ENCODE measurements at regions not wholly inside any gene's neighbourhood (a gene's known extent, or its start where the extent isn't known, plus 50 kb on each side); places are given as distances from the start of the nearest gene placed in this dataset.

DNA sequence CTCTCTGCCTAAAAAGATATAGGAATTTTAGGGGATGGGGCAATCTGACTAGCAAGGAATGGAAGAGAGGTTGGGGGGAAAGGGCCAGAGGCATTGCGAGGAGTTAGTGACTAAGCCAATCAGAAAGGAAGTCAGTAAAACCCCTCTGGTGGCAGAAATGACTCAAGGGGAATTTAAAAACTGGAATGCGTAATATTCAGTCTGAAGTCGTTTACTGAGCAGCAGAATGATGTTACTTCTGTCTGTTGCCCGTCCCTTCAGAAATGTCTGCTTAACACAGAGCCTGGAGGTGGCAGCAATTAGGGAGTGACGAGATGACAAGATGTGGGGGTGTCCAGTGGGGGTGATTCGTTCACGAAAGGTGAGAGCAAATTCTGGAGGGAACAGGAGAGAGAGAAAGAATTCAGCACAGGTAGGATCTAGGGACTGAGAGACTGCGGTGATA is 107.7 kb upstream of the CLMP start:
- no peak for DNase-seq (ENCODE audit: low spot score)

DNA sequence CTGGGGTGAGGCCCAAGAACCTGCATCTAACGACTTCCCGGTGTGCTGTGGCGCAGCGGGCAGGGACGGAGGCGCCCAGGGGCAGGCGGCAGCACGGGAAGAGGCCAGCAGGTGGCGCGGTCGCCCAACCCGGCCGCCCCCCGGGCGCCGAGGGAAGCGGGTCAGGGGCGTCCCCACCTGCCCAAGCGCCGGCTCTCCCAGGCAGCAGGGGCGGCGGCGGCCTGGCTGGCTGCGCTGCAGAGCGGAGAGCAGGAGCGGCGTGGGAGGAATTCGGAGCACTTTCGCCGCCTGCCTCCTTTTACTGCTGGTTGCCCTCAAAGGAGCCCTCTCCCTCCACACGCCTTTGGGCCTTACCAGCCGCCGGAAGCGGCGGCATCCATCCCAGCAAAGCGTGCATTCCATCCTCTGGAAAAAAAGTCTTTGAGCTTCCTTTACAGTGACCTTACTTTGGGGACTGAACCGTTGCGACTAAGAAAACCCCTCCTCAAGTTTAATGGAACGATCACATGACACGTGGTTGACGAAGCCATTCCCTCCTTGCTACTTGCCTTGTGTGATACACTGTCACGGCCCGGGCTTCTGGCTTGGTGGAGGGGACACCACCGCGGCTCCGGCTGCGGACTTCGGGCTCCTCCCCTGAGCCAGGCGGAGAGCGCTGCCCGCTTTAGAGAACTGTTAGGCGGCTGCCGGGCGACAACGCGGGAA is 106.8 kb upstream of the CLMP start:
- DNase-seq (ENCODE audit: low spot score) = peak; percentile 38

DNA sequence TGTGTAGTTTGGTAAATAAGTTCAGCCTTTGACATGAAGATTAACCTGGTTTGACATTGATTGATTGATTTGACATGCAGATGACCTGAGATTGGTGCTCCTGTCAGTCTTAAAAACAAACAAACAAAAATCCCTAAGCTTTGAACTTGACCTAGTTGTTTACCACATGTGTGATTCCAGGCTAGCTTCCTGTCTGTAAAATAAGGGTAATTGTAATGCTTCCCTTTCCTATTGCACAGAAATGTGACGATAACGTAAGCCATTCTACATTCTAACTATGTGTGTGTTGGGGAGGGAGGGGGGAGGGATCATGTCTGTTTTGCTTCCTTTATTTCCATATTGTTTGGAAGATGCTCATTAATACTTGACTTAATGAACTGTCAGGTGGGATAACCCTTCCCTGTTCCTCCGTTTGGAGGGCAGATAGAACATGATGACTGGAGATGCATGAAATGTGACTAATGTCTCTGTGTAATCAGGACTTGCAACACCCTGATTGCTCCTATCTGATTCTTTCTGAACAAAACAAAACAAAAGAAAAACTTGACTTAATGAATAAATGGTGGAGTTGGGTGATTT is 106.1 kb upstream of the CLMP start:
- DNase-seq (ENCODE audit: low spot score) = no peak

DNA sequence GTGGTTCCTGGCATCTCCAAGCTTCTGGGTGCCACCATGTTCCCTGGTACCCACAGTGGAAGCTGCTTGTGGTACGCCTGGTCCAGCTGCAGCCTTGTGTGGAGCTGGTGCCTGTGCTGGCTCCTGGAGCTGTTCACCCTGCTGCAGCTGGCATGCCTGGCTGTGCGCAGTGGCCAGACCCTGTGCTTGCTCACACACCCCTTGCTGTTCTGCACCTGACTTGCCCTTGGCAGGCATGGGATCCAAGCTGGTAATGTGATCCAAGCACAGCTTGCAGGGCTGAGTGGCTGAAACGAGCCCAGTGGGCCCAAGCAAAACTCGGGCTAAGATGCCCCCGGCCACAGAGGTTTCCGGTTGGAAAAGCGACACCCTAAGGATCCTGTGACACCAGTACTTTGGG is 104.7 kb upstream of the CLMP start:
- no peak for DNase-seq (ENCODE audit: low spot score)

DNA sequence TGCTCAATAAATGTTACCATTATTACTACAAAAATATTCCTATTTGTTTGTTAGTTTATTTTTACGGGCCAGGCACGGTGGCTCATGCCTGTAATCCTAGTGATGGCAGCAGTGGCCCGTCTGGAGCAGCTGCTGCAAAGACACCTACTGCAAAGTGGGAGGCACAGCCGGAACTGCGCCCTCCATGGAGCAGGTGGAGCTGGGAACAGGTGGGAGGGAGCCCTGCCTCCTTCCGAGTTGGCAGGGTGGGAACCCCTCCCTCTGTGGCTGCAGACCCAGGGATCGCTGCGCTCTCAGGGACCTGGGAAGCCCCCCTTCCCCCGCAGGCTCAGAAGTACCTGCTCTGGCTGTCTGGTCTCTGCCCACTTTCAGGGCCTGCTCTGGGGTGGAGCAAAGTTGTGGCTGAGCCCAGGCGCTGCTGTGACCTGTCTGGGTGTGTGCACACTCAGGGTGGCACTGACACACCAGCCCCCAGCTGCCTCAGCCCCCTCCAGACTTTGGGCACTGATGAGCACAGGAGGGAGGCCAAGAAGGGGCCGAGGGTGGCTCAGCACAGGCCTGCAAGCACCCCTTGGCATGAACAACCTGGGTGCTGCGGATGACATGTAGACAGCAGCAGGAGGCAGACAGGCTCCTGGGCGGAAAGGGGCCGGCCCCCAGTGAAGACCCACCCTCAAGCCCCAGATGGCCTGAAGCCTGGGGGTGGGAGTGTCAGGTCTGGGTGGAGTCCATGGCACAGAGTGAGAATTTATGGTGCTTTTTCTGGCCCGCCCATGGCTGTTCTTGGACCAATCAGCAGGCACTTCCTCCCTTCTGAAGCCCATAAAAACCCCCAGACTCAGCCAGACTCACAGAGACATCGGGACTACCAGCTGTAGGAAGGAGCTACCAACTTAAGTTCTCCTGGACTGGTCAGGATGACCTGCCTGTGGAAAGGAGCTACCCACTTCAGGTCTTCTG is 103.7 kb upstream of the CLMP start:
- no peak for DNase-seq (ENCODE audit: low spot score)

DNA sequence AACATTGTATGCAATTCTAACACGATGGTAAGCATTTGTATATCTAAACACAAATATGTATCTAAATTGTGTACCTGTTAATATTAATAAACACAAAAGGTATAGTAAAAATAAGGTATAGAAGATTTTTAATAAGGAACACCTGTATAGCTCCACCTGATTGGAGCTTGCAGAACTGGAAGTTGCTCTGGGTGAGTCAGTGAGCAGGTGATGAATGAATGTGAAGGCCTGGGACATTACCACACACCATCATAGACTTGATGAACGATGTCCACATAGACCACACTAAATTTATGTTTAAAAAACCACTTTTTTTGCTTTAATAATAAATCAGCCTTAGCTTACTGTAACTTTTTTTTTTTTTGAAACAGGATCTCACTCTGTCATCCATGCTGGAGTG is 97.6 kb upstream of the CLMP start:
- DNase-seq (ENCODE audit: low spot score) = no peak

DNA sequence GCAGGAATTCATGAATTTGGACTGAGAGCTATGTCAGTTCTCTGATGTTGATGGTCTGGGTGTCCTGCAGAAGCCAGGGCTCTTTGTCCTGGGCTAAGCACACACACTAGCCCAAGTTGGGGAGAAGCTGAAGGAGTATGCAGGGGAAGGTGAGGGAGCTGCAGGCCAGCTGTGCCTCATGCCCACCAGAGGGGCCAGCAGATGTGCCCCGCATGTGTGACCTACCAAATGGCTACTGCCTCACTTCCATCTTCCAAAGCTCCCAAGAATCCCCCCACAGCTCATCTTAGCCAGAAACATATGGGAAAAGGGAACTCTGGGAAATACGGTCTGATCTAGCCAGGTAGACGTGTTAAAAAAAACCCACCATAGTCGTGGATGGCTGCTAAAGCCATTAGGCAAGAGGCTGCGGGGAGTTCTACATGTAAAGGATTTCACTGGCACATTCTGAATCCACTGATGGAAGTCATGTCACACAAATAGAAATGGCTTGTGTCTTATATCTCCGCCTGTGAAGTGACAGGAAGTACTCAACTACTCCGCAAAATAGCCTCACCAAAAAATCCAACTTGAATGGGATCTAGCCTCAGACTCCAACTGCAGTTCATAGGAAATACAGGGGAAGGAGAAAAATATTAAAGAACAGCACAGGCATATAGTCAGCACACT is 96.3 kb upstream of the CLMP start:
- DNase-seq (ENCODE audit: low spot score) = no peak

DNA sequence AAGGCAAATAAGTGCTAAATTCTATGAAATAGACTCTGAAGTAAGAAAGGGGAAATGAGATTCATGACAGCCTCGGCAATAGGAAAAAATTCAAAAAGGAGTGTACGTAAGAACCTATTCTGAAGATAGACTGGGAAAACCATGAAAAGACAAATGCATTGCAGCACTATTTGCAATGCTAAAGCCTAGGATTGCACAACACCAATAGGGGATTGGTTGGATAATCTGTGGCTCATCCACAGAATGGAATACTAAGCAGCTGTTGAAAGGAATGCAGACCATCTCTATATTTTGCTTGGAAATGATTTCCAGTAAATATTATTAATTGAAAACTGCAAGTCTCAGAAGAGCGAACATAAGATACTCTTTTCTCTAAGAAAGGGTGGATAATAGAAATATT is 91.7 kb upstream of the CLMP start:
- DNase-seq (ENCODE audit: low spot score) = no peak

DNA sequence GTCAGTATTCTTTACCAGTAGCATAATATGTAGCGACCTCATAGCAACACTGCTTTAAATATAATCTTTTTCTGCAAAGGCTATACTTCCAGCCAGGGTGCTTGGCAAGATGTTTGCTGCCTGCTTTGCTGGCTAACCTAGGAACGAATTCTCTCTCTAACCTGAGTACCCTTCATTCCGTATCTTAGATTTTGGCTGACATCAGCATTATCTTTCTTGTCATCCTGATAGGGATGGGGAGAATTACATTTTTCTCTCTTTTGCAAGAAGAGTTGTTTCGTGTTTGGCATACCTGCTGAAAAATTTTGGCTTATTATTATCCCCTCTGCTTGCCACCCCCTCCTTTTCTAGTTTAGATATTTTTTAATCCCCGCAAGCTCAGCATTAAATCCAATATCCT is 91.2 kb upstream of the CLMP start:
- no peak for DNase-seq (ENCODE audit: low spot score)

DNA sequence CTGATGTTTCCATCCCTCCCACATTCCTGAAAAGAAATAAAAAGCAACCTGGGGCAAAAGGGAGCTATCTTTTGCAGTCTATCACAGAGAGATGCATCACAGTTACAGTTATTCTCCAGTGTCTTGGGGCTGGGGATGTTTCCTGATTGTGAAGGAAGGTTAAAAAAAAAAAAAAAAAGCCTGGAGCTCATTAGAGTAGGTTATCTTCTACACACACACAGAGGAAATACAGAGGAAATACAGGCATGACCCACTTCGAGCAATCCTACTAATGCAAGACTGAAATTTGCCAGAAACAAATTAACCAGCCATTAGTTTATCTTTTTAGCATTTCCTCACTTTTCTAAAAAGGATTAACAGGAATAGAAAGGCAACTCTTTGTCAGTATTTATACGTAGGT is 89.4 kb upstream of the CLMP start:
- DNase-seq (ENCODE audit: low spot score) = no peak

DNA sequence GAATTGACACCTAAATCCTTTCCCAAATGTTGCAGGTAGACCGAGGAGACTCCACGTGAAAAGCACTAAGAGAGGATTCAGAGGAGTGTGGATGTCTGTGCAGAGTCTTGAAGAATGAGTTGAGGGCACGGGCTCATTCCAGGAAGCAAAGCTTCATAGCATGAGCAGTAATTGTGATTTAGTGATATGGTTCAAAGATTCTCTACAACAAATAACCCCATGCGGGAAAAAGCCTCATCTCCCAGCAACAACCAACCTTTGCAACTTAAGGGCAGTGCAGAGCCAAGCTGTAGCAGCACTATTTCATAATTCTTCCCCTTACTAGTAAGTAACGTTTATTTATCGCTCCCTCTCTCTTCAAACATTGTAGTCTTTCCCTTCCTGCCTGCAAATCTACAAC is 87.5 kb upstream of the CLMP start:
- no peak for DNase-seq (ENCODE audit: low spot score)

DNA sequence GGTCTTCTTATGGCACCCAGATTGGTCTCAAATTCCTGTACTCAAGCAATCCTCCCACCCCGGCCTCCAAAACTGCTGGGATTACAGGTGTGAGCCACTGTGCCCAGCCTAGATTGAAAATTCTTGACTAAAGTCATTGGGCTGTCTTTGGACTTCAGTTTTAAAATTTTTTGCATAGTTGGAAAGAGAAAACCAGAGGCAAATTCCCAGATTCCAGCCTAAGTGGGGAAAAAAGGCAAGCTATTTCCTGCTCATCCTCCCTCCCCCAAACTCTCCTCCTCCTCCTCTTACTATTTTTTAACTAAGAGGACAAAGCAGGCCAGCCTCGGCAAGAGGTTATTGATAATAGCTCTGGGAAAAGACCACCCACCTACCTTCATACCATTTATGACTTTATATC is 78.6 kb upstream of the CLMP start:
- no peak for DNase-seq (ENCODE audit: low spot score)

DNA sequence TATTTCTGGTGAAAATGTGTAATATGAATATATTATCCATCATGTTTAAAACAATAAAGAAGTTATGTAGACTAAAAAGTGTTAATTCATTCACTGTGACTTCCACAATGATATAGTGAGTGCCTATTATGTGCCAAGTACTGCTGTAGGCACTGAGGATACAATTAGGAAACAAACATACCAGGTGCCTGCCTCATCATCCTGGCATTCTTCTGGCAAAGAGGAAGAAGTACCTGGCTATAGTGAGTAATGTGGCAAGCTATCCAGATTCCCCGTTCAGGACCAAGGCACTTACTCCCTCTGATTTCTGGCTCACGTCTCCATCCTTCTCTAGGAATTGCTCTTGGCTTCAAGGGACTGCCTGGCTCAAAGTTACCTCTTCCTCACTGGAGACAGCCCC is 77.5 kb upstream of the CLMP start:
- DNase-seq (ENCODE audit: low spot score) = no peak

DNA sequence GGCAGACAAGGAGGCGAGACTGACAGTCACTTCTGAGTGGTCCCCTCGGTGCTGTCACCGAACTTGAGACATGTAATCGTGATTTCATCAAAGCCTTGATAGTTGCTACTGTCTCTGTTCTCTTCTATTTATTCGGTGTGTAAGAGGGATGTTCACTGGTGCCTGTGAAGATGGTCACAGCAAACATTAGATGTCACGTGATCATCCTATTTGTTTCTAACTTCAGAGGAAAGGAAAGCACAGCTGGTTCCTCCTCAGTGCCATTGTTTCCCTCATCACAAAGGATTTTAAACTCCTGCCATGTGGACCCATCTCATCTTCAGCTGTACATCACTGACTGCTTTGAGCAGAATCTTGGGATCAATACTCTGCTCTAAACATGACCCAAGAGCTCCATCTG is 73.1 kb upstream of the CLMP start:
- no peak for DNase-seq (ENCODE audit: low spot score)

DNA sequence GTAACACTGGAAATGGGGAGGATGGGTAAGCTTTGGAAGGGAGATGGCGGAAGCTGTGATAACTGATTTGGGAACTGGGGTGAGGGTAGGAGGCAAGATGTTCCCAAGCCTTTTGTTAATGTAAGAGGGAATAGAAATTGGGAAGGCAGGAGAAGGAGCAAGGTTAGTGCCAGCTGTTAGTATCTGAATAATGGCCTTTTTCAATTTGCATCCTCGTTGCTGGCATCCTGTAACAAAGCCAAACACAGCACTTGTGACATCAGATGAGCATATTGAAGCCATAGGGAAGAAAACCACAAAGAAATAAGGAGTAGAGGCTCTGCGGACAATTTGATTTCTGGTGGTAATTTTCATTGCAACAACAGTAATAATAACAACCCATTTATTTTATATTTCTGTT is 70.9 kb upstream of the CLMP start:
- DNase-seq (ENCODE audit: low spot score) = no peak

DNA sequence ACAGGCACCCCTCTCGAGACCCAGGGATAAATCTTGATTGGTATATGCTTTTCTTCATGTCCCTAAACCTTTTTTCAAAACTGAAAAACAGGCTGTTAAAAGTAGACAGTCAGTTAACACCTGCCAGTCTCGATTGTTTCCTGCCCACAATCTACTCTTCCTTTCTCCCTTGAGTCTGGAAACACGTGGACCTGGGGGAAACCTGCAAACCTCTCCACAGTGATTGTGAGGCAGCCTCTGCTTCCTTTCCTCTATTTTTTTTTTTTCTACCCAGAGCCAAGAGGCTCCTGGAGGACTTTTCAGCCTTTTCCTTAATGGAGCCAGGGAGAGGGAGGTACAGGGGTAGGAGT is 69.4 kb upstream of the CLMP start:
- no peak for DNase-seq (ENCODE audit: low spot score)

DNA sequence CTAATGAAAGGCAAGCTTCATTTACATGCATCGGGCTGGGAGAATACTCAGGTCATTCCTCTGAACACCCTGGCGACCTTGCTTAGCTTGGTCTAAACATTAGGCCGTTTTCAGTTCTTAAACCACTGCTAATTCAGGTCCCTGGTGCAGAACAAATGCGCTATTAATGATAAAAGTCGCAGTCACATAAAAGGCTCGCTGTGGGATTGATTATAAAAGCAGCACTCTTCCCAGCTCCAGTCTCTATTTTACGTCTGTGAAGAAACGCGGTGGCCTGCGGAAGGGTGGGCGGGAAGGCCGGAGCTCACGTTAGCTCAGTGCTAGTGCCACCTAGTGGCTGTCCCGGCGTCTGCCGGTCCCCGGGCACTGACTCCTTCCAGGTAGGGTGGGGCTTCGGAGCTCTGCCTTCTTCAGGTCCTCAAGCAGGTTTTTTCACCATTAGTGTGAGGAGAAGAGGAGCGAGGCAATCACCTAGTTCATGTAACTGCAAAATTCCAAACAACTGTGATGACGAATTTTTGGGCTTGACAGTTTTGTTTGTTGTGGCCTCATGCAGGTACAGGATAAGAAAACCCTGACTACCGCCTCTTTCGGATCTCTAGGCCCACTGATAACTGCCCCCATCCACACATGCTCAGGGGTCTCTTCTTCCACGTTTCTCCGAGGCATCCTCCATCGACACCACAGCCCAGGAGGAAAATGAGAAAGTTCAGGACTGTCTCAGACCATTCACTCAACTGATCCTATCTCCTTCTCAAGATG is 66.5 kb upstream of the CLMP start:
- peak; percentile 55 for DNase-seq (ENCODE audit: low spot score)

DNA sequence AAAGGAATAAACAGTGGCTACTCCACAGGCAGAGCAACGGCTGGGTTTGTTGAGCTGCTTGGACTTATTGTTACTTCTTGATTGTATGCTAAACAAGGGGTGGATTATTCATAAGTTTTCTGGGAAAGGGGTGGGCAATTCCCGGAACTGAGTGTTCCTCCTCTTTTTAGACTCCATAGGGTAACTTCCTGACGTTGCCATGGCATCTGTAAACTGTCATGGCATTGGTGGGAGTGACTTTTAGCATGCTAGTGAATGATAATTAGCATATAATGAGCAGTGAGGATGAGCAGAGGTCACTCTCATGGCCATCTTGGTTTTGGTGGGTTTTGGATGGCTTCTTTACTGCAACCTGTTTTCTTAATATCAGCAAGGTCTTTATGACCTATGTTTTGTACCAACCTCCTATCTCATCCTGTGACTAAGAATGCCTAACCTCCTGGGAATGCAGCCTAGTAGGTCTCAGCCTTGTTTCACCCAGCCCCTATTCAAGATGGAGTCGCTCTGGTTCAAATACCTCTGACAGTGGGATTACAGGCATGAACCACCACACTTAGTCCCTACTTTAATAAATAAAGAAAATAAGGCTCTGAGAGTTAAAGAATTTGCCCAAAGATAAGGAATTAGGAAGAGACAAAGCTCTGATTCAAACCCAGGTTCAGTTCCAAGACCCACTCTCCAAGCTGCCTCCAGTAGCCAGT is 65.6 kb upstream of the CLMP start:
- no peak for DNase-seq (ENCODE audit: low spot score)

DNA sequence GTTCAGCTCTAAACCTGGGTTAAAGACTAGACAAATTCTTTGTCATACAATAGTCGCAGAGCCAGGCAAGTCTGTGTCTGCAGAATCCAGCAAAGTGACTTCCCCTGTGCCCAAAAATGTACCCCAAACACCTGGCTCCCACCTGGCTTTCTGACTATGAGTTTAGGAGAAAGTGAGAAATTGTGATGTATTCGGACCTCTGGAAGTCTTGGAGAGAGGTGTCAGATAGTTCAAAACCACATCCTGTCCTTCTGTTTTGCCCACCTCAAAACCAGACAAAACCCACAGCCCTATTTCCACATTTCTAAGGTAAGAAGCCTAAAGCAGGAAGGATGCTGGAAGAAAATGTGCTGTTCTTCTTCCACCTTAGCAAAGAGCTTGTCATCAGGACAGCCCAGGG is 63.8 kb upstream of the CLMP start:
- no peak for DNase-seq (ENCODE audit: low spot score)

DNA sequence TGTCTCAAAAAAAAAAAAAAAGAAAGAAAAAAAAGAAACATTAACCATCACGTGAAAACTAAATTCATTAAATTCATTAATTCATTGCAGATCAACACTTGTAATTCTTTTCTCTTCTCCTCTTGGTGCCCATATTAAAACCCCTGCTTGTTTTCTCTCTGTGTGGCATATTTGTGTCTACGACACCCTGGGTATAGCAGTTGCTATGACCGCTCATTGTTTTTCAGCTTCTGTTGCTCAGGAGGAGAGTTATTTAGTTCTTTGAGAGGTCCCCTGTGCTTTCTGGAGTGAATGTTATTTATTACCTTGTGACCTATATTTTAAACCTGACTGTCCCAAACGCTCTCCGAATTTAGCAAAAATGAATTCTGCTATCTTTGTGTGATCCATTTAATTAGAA is 62.3 kb upstream of the CLMP start:
- no peak for DNase-seq (ENCODE audit: low spot score)

DNA sequence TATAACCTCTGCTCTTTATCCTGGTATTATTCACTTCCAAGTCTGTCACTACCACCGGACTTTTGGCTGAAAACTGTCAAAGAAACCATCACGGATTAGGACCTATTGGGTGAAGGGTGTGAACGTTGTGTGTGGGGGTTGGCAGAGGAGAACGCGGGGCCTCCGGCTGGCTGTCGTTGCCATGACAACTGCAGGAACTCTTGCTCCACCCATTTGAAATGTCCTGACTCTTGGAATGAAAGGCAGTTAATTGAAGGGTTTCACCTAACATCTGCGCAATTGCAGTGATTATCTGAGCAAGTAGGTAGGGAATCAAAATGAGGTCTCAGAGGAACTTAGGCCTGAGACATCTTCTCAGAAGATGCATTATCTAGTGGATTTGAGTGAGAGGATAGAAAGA is 60.9 kb upstream of the CLMP start:
- no peak for DNase-seq (ENCODE audit: low spot score)

Measured in SW480 (cell line).